Kidney epithelial cell (primary cell): ENCODE measurements at regions not wholly inside any gene's neighbourhood (a gene's known extent, or its start where the extent isn't known, plus 50 kb on each side); places are given as distances from the start of the nearest gene placed in this dataset.

ENCODE experiments used
- DNase-seq: peaks from one replicate; pipeline ENCODE4 v3.0.0-alpha.2; 2010; ENCODE audit warnings: low read depth
- H3K27me3 ChIP-seq: 2 replicates; pipeline ENCODE4 v1.6.0; 2011; ENCODE audit warnings: low read length; ENCODE audit not compliant: control insufficient read depth, insufficient read depth
- H3K36me3 ChIP-seq: 2 replicates; pipeline ENCODE4 v1.5.1; 2011; ENCODE audit warnings: low read length; ENCODE audit not compliant: control insufficient read depth, insufficient read depth
- H3K4me3 ChIP-seq: 2 replicates; pipeline ENCODE4 v1.5.1; 2011; ENCODE audit warnings: low read depth, mild to moderate bottlenecking, control low read depth, low read length
- CTCF ChIP-seq: IDR thresholded peaks from 2 replicates; pipeline ENCODE4 v1.5.1; 2011; ENCODE audit warnings: mild to moderate bottlenecking, moderate library complexity, low read length, control low read depth, inconsistent platforms; ENCODE audit not compliant: insufficient read depth, poor library complexity, severe bottlenecking

DNA sequence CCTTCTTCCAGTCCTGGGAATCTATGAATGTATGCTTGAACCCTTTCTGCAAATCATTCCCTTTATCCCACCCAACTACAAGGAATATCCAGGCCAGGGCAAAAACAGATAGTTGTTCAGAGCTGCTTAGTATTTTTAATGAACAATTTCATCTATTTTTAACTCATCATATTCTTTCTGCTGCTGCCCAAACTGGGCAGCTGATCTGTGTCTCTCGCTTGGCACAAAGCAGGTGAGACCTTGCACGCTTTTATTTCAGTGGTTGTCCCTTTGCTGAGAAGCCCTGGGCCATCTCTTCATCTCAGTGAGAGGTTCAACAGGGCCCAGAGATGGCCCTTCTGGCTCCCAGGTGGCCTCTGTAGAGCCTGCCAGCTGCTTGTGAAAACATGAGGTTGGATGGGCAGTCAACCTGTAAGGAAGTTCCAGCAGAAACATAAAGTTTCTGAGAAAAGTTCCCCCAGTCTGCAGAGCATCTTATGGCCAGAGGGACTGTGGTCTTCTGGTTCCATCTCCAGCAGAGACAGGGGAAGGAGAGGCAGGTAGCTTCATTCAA lies 57.5 kb downstream of the MYCN start:
- H3K4me3 ChIP-seq = no peak overlapping the region
- no peaks in the 10 kb centered on the region for H3K27me3 ChIP-seq
- no peaks in the 10 kb centered on the region for H3K36me3 ChIP-seq
- no peak for DNase-seq
- TF ChIP-seq CTCF = no peak

GRCh38 chr2:15996536-15997423 lies 56.4 kb downstream of the MYCN start:
- Histone ChIP-seq H3K36me3 (no peaks in the 10 kb centered on the region), H3K27me3 (no peaks in the 10 kb centered on the region), H3K4me3 (no peak overlapping the region)
- no peak for DNase-seq
- TF ChIP-seq CTCF = no peak
